Hypothalamus (tissue), 51 donors: ENCODE measurements at regions not wholly inside any gene's neighbourhood (a gene's known extent, or its start where the extent isn't known, plus 50 kb on each side); places are given as distances from the start of the nearest gene placed in this dataset.

ENCODE experiments used
- DNase-seq, 51 donors: peaks; one replicate each; lab custom pipeline; 2025; lab: John Stamatoyannopoulos, UW

GRCh38 chr12:67794161-67794560 lies 145.6 kb downstream of the DYRK2 start:
- no peak for DNase-seq

GRCh38 chr12:67795236-67795635 lies 146.7 kb downstream of the DYRK2 start:
- DNase-seq = no peak

GRCh38 chr12:67797185-67797741 lies 148.7 kb downstream of the DYRK2 start:
- DNase-seq = peak in 2 of 51 donors; percentile 2 to 14

- DNase-seq = no peak
These were observed 149.2 kb downstream of the DYRK2 start for GRCh38 chr12:67797753-67798152.

GRCh38 chr12:67798768-67799167 lies 150.2 kb downstream of the DYRK2 start:
- DNase-seq = no peak

GRCh38 chr12:67802731-67803130 lies 154.2 kb downstream of the DYRK2 start:
- DNase-seq = no peak

GRCh38 chr12:67803278-67803993 lies 154.9 kb downstream of the DYRK2 start:
- DNase-seq = no peak

- DNase-seq = no peak
These were observed 155.6 kb downstream of the DYRK2 start for GRCh38 chr12:67804168-67804567.

- DNase-seq = no peak
These were observed 159.3 kb downstream of the DYRK2 start for GRCh38 chr12:67807814-67808213.

- DNase-seq = no peak
These were observed 161.6 kb downstream of the DYRK2 start for GRCh38 chr12:67810166-67810565.

GRCh38 chr12:67811437-67812361 lies 163.2 kb downstream of the DYRK2 start:
- DNase-seq = no peak

GRCh38 chr12:67813456-67813904 lies 164.9 kb downstream of the DYRK2 start:
- DNase-seq = no peak

- DNase-seq = no peak
These were observed 167.7 kb downstream of the DYRK2 start for GRCh38 chr12:67816269-67816668.

GRCh38 chr12:67818459-67818903 lies 169.9 kb downstream of the DYRK2 start:
- no peak for DNase-seq

- DNase-seq = no peak
These were observed 169.3 kb upstream of the IFNG-AS1 start for GRCh38 chr12:67819902-67820301.

GRCh38 chr12:67820694-67821093 lies 168.6 kb upstream of the IFNG-AS1 start:
- DNase-seq = no peak

- DNase-seq = no peak
These were observed 166.4 kb upstream of the IFNG-AS1 start for GRCh38 chr12:67822826-67823225.

- DNase-seq = no peak
These were observed 163.1 kb upstream of the IFNG-AS1 start for GRCh38 chr12:67826148-67826547.

GRCh38 chr12:67826946-67827720 lies 162.1 kb upstream of the IFNG-AS1 start:
- DNase-seq = no peak

GRCh38 chr12:67827820-67828383 lies 161.3 kb upstream of the IFNG-AS1 start:
- peak in 5 of 51 donors; percentile 2 to 70 (median 25) for DNase-seq
